ENCODE measurements at regions not wholly inside any gene's neighbourhood (a gene's known extent, or its start where the extent isn't known, plus 50 kb on each side); places are given as distances from the start of the nearest gene placed in this dataset.

GRCh38 chr16:52229471-52229870 is 317.5 kb downstream of the TOX3 start:
- TF ChIP-seq EZH2phosphoT487 (IDR thresholded peaks at IDR 0.05; ENCODE audit: borderline replicate concordance) (no peak), CTCF (conservative IDR thresholded peaks at IDR 0.05; ENCODE audit: low read length) (no peak)
- H3K4me1 ChIP-seq (ENCODE audit: insufficient read depth, low read length, poor library complexity, severe bottlenecking), result no peaks in the 10 kb centered on the region
- H3K9ac ChIP-seq (ENCODE audit: low read depth, low read length, poor library complexity, severe bottlenecking), result no peak overlapping the region
- no peak overlapping the region for H2AFZ ChIP-seq (ENCODE audit: low read length)
- no peaks in the 10 kb centered on the region for H3K27me3 ChIP-seq (ENCODE audit: insufficient read depth, low read length, poor library complexity, severe bottlenecking)
- no peak overlapping the region for H3K4me2 ChIP-seq (ENCODE audit: low read depth, low read length, poor library complexity, severe bottlenecking)
- H3K4me3 ChIP-seq (ENCODE audit: low read length, poor library complexity, severe bottlenecking), result no peak overlapping the region
- no peaks in the 10 kb centered on the region for H3K36me3 ChIP-seq (ENCODE audit: insufficient read depth, low read length)
- no peaks in the 10 kb centered on the region for H3K9me3 ChIP-seq (ENCODE audit: insufficient read depth, low read depth, low read length)
- H3K9me2 ChIP-seq (replicated peaks; ENCODE audit: low read depth, low read length), result no peaks in the 10 kb centered on the region
- no peaks in the 10 kb centered on the region for H3F3A ChIP-seq (ENCODE audit: low read depth)
- no peaks in the 10 kb centered on the region for H4K20me1 ChIP-seq (ENCODE audit: insufficient read depth, low read length, poor library complexity, severe bottlenecking)
- no peaks in the 10 kb centered on the region for H3K79me2 ChIP-seq (ENCODE audit: insufficient read depth, low read length)

GRCh38 chr16:52227851-52228250 is 319.1 kb downstream of the TOX3 start:
- H3K27me3 ChIP-seq (ENCODE audit: insufficient read depth, low read length, poor library complexity, severe bottlenecking), result no peaks in the 10 kb centered on the region
- TF ChIP-seq CTCF (conservative IDR thresholded peaks at IDR 0.05; ENCODE audit: low read length) (no peak), EZH2phosphoT487 (IDR thresholded peaks at IDR 0.05; ENCODE audit: borderline replicate concordance) (no peak)
- no peaks in the 10 kb centered on the region for H3F3A ChIP-seq (ENCODE audit: low read depth)
- H3K9me3 ChIP-seq (ENCODE audit: insufficient read depth, low read depth, low read length), result no peaks in the 10 kb centered on the region
- H2AFZ ChIP-seq (ENCODE audit: low read length), result no peak overlapping the region
- H3K4me3 ChIP-seq (ENCODE audit: low read length, poor library complexity, severe bottlenecking), result no peak overlapping the region
- H3K79me2 ChIP-seq (ENCODE audit: insufficient read depth, low read length), result no peaks in the 10 kb centered on the region
- no peaks in the 10 kb centered on the region for H3K4me1 ChIP-seq (ENCODE audit: insufficient read depth, low read length, poor library complexity, severe bottlenecking)
- H3K4me2 ChIP-seq (ENCODE audit: low read depth, low read length, poor library complexity, severe bottlenecking), result no peak overlapping the region
- no peaks in the 10 kb centered on the region for H4K20me1 ChIP-seq (ENCODE audit: insufficient read depth, low read length, poor library complexity, severe bottlenecking)
- H3K36me3 ChIP-seq (ENCODE audit: insufficient read depth, low read length), result no peaks in the 10 kb centered on the region
- H3K9ac ChIP-seq (ENCODE audit: low read depth, low read length, poor library complexity, severe bottlenecking), result no peak overlapping the region
- no peaks in the 10 kb centered on the region for H3K9me2 ChIP-seq (replicated peaks; ENCODE audit: low read depth, low read length)

GRCh38 chr16:52212841-52213240 is 334.1 kb downstream of the TOX3 start:
- H3K79me2 ChIP-seq (ENCODE audit: insufficient read depth, low read length), result no peaks in the 10 kb centered on the region
- H3K4me3 ChIP-seq (ENCODE audit: low read length, poor library complexity, severe bottlenecking), result no peak overlapping the region
- no peaks in the 10 kb centered on the region for H3K9me2 ChIP-seq (replicated peaks; ENCODE audit: low read depth, low read length)
- no peak overlapping the region for H3K9ac ChIP-seq (ENCODE audit: low read depth, low read length, poor library complexity, severe bottlenecking)
- TF ChIP-seq EZH2phosphoT487 (IDR thresholded peaks at IDR 0.05; ENCODE audit: borderline replicate concordance), result no peak
- TF ChIP-seq CTCF (conservative IDR thresholded peaks at IDR 0.05; ENCODE audit: low read length), result no peak
- no peaks in the 10 kb centered on the region for H3F3A ChIP-seq (ENCODE audit: low read depth)
- H3K9me3 ChIP-seq (ENCODE audit: insufficient read depth, low read depth, low read length), result no peaks in the 10 kb centered on the region
- no peaks in the 10 kb centered on the region for H3K27me3 ChIP-seq (ENCODE audit: insufficient read depth, low read length, poor library complexity, severe bottlenecking)
- no peaks in the 10 kb centered on the region for H3K4me1 ChIP-seq (ENCODE audit: insufficient read depth, low read length, poor library complexity, severe bottlenecking)
- H3K36me3 ChIP-seq (ENCODE audit: insufficient read depth, low read length), result no peaks in the 10 kb centered on the region
- H4K20me1 ChIP-seq (ENCODE audit: insufficient read depth, low read length, poor library complexity, severe bottlenecking), result no peaks in the 10 kb centered on the region
- H3K4me2 ChIP-seq (ENCODE audit: low read depth, low read length, poor library complexity, severe bottlenecking), result no peak overlapping the region
- no peak overlapping the region for H2AFZ ChIP-seq (ENCODE audit: low read length)
